ENCODE measurements at regions not wholly inside any gene's neighbourhood (a gene's known extent, or its start where the extent isn't known, plus 50 kb on each side); places are given as distances from the start of the nearest gene placed in this dataset.

DNA sequence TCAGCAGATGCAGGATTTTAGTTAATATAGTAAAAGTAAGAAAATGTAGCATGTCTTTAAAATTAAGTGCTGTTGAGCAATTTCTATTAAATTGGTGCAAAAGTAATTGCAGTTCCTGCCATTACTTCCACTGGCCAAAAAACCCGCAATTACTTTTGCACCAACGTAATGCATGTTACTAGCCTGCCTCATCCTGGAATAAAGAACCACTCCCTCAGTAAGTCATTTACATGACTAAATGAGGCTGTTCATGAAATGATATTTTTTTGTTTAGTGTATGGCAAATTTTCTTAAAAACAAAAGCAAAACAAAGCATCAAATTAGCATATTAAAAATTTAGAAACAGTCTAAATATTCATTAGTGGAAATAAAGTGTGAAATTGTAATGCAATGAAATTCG, 180.4 kb downstream of the DIPK2A start:
- H3K4me1 Mint-ChIP-seq: no peaks in the 10 kb centered on the region
- Histone ChIP-seq H2BK120ac (ENCODE audit: low read depth, low read length, poor library complexity, severe bottlenecking) (no peak overlapping the region), H2BK12ac (ENCODE audit: insufficient read length, low read depth, low read length) (no peak overlapping the region), H3K9me3 (ENCODE audit: control insufficient read depth, low read depth, low read length) (no peaks in the 10 kb centered on the region), H3K23me2 (ENCODE audit: insufficient read length, low read depth, low read length, poor library complexity, severe bottlenecking) (no peaks in the 10 kb centered on the region), H3K27me3 (ENCODE audit: insufficient read depth, low read length) (no peaks in the 10 kb centered on the region), H3K4ac (ENCODE audit: low read depth, low read length) (no peak overlapping the region), H4K8ac (replicated peaks; ENCODE audit: insufficient read length, low read depth, low read length) (no peak overlapping the region), H3K27ac (ENCODE audit: insufficient read length, low read depth, low read length) (no peak overlapping the region), H2BK15ac (ENCODE audit: low read depth, low read length) (no peak overlapping the region), H3T11ph (ENCODE audit: low read length) (no peak overlapping the region), H2BK20ac (ENCODE audit: low read depth, low read length, poor library complexity, severe bottlenecking) (no peak overlapping the region), H3K56ac (ENCODE audit: insufficient read length, low read depth, low read length) (no peak overlapping the region), H3K4me2 (ENCODE audit: insufficient read depth, insufficient read length, low read length) (no peak overlapping the region), H3K4me1 (ENCODE audit: insufficient read depth, low read length) (no peaks in the 10 kb centered on the region), H4K20me1 (ENCODE audit: control insufficient read depth, insufficient read depth, insufficient read length) (no peaks in the 10 kb centered on the region), H2AFZ (ENCODE audit: low read length) (no peak overlapping the region), H3K79me1 (ENCODE audit: insufficient read depth, low read depth, low read length, poor library complexity, severe bottlenecking) (no peaks in the 10 kb centered on the region), H3K9ac (ENCODE audit: extremely low read depth, insufficient read length, low read length) (no peak overlapping the region), H4K91ac (ENCODE audit: insufficient read length, low read depth, low read length) (no peak overlapping the region), H2AK5ac (ENCODE audit: insufficient read length, low read length) (no peak overlapping the region), H3K14ac (ENCODE audit: insufficient read depth, low read length) (no peak overlapping the region), H3K18ac (ENCODE audit: insufficient read length, low read depth, low read length) (no peak overlapping the region), H2BK5ac (ENCODE audit: insufficient read length, low read length) (no peak overlapping the region), H4K5ac (ENCODE audit: insufficient read length, low read depth, low read length) (no peak overlapping the region), H3K23ac (ENCODE audit: insufficient read length, low read depth, low read length) (no peak overlapping the region), H3K79me2 (ENCODE audit: insufficient read depth, low read length) (no peaks in the 10 kb centered on the region)
- no peak overlapping the region for H3K4me3 Mint-ChIP-seq
- DNase-seq: no peak
- H3K9me3 Mint-ChIP-seq: peaks cover 0 to 3% of the 10 kb centered on the region in 2 experiments; a peak in 1 of 5 replicates
- H3K27me3 Mint-ChIP-seq (ENCODE audit: low read depth): no peaks in the 10 kb centered on the region
- TF ChIP-seq, protein P1, sequence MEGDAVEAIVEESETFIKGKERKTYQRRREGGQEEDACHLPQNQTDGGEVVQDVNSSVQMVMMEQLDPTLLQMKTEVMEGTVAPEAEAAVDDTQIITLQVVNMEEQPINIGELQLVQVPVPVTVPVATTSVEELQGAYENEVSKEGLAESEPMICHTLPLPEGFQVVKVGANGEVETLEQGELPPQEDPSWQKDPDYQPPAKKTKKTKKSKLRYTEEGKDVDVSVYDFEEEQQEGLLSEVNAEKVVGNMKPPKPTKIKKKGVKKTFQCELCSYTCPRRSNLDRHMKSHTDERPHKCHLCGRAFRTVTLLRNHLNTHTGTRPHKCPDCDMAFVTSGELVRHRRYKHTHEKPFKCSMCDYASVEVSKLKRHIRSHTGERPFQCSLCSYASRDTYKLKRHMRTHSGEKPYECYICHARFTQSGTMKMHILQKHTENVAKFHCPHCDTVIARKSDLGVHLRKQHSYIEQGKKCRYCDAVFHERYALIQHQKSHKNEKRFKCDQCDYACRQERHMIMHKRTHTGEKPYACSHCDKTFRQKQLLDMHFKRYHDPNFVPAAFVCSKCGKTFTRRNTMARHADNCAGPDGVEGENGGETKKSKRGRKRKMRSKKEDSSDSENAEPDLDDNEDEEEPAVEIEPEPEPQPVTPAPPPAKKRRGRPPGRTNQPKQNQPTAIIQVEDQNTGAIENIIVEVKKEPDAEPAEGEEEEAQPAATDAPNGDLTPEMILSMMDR (conservative IDR thresholded peaks at IDR 0.05): no peak
- no peak overlapping the region for H3K27ac Mint-ChIP-seq
- WGBS (ENCODE audit: extremely low coverage, insufficient read length, low lambda C conversion rate): no CpG with 5 or more reads among the region's 3 CpGs
- no peaks in the 10 kb centered on the region for H3K36me3 Mint-ChIP-seq (ENCODE audit: insufficient read depth in 1 of 3, low read depth in 3 of 3)

All from H9 (cell line).